ENCODE measurements at regions not wholly inside any gene's neighbourhood (a gene's known extent, or its start where the extent isn't known, plus 50 kb on each side); places are given as distances from the start of the nearest gene placed in this dataset.

- no peak overlapping the region for H3K4me3 ChIP-seq (ENCODE audit: low read length)
- no peak for DNase-seq (ENCODE audit: low read depth)
- TF ChIP-seq CTCF (conservative IDR thresholded peaks at IDR 0.05; ENCODE audit: low read depth, low read length), result no peak
Measured at GRCh38 chr4:79653871-79654270, 245.8 kb upstream of the GK2 start.

GRCh38 chr4:79652738-79653137 is 244.7 kb upstream of the GK2 start:
- TF ChIP-seq CTCF (conservative IDR thresholded peaks at IDR 0.05; ENCODE audit: low read depth, low read length), result no peak
- no peak overlapping the region for H3K4me3 ChIP-seq (ENCODE audit: low read length)
- no peak for DNase-seq (ENCODE audit: low read depth)

GRCh38 chr4:79652232-79652631 is 244.2 kb upstream of the GK2 start:
- no peak for TF ChIP-seq CTCF (conservative IDR thresholded peaks at IDR 0.05; ENCODE audit: low read depth, low read length)
- no peak overlapping the region for H3K4me3 ChIP-seq (ENCODE audit: low read length)
- no peak for DNase-seq (ENCODE audit: low read depth)

- no peak overlapping the region for H3K4me3 ChIP-seq (ENCODE audit: low read length)
- no peak for TF ChIP-seq CTCF (conservative IDR thresholded peaks at IDR 0.05; ENCODE audit: low read depth, low read length)
- DNase-seq (ENCODE audit: low read depth), result no peak
Measured at GRCh38 chr4:79651456-79651855, 243.4 kb upstream of the GK2 start.

GRCh38 chr4:79650794-79651431 is 242.9 kb upstream of the GK2 start:
- TF ChIP-seq CTCF (conservative IDR thresholded peaks at IDR 0.05; ENCODE audit: low read depth, low read length), result no peak
- no peak for DNase-seq (ENCODE audit: low read depth)
- no peak overlapping the region for H3K4me3 ChIP-seq (ENCODE audit: low read length)

- no peak for DNase-seq (ENCODE audit: low read depth)
Measured at GRCh38 chr4:79650217-79650616, 242.2 kb upstream of the GK2 start.

More at GRCh38 chr4:79650217-79650616, 242.2 kb upstream of the GK2 start:
- H3K4me3 ChIP-seq (ENCODE audit: low read length), result no peak overlapping the region
- no peak for TF ChIP-seq CTCF (conservative IDR thresholded peaks at IDR 0.05; ENCODE audit: low read depth, low read length)

Measured in retinal pigment epithelial cell (primary cell).